ENCODE measurements at regions not wholly inside any gene's neighbourhood (a gene's known extent, or its start where the extent isn't known, plus 50 kb on each side); places are given as distances from the start of the nearest gene placed in this dataset.
"Not testable (repeated sequence)": the region's sequence is repeated elsewhere in the genome, so short reads cannot be mapped to it uniquely, and the experiment has no call there.

GRCh38 chr1:120232834-120233660, 56.7 kb upstream of the SEC22B start:
- not testable (repeated sequence) for DNase-seq

- not testable (repeated sequence) for DNase-seq
Observed at GRCh38 chr1:120229835-120230234, 53.5 kb upstream of the SEC22B start.

Measured in hematopoietic multipotent progenitor cell treated with erythropoietin and hydrocortisone succinate and interleukin-3 and kit ligand, for 6 days (in vitro differentiated cells).